ENCODE measurements at regions not wholly inside any gene's neighbourhood (a gene's known extent, or its start where the extent isn't known, plus 50 kb on each side); places are given as distances from the start of the nearest gene placed in this dataset.

DNA sequence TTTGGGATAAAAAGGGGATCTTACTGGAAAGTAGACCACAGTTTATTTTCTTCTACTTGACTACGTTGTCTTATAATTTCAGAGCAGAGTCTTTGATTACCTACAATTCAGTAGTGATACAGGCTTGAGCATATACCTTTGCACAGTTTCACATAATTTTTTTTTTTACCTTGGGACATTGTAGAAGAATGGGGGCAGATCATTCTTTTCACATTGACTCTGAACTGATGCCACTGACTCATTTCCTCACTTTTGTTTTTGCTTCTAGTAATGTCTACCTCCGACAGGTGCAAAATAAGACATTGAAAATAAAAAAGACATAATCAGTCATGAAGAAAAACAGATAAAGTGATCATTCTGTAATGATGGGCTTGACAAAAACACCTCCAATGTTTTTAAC is 688.3 kb upstream of the CHORDC1 start:
- no peak for DNase-seq

DNA sequence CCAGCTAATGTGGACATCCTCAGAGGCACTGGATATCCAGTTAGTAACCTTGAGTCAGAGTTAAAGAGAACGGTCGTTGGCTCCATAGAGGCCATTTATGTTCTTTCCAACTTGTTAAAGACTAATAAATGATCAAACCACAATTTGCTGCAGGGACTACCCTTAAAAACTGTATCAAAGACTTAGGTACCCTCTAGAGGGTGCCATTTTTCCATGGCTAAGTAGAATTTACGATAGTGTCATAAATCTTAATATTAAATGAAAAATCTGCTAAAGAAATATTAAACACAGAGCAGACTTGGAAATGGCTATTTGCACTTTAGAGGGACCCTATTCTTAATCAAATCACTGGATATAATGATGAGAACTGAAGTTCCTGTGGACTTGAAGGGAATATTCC is 685.2 kb upstream of the CHORDC1 start:
- no peak for DNase-seq

DNA sequence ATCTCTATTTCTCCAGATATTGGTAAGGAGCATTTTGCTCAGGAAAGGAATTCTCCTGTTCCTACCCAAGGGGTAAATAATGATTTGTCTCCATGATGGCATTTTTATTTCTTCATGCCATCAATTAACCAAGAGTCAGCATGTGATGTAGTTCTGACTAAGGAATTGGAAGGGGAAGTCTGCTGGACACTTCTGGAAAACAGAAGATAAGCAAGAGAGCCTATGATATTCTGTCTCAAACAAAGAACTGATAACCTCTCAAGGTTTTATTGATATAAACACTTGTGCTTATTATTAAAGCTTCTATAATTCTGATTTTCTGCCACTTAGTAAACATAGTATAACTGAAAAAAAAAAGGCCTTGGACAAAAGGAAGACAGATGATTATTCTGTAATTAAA is 673.0 kb upstream of the CHORDC1 start:
- no peak for DNase-seq

DNA sequence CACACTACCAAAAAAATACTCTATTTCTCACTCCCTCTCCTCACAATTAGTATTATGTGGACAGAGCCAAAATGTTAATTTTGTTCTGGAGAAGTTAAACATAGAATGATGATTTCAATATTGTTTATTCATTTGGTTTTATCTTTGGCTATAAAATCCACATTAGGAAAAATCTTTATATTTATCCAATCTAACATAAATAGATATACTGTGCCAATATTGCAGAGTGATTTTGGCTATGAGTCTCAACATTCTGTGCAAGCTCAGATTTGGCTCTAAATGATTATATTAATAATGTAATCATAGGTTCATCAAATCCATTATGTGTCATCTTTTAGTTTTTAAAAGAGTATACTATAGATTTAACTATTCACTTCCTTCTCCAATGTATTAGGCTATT is 667.5 kb upstream of the CHORDC1 start:
- DNase-seq: no peak

- no peak for DNase-seq
These were observed 661.3 kb upstream of the CHORDC1 start for GRCh38 chr11:90884181-90884580.

GRCh38 chr11:90874986-90875385 is 652.1 kb upstream of the CHORDC1 start:
- no peak for DNase-seq

DNA sequence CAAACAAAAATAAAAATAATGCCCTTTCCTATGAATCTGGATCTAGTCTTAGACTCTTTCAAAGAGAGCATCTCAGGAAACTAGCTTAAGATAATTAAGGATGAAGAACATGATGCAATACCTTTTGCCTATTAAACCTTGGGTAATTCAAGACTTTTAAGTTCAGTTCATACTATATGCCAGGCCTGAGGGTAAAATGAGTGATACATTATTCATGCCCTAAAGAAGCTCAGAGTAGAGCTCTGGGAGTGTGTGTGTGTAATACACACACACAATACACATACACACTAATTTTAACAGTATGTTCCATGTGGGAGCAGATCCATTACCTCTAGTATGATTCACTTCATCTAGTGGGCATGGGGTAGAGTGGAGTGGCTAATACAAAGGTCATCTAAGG is 651.4 kb upstream of the CHORDC1 start:
- no peak for DNase-seq

- no peak for DNase-seq
These were observed 644.6 kb upstream of the CHORDC1 start for GRCh38 chr11:90867416-90867815.

GRCh38 chr11:90856790-90857189 is 633.9 kb upstream of the CHORDC1 start:
- no peak for DNase-seq

GRCh38 chr11:90855531-90855930 is 632.7 kb upstream of the CHORDC1 start:
- no peak for DNase-seq

DNA sequence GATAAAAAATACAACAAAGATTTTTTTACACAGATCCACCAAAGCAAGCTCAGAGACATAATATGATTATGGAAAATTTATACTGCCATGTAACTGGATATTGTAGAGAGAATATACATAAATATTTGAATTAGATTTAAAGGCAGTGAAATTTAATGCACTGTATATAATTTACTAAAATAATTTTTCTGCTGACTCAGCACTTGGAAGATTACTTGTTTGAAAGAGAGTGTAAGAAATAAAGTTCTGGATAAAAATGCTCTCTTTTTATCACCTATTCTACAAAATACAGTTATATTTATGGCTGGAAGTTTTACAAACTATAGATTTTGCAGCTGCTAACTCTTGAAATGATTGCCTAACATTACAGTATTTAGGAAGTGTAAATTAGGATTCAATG is 628.3 kb upstream of the CHORDC1 start:
- DNase-seq: no peak

DNA sequence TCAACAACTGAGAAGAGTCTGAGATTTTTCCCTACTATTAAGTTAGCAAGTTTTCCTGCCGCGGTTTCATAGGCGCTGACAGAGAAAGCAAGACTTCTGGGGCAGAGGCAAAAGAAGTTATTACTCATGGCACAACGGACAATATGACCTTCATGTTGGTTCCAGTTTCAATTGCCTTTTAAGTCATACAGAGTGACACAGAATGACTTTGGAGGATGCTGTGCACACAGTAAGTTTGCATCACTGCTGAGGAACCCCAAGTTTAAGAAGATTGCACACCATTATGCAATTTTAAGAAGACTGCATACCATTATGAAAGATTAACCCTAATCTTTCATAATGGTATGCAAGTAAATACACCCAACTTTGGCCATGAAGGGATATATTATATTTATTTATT is 626.5 kb upstream of the CHORDC1 start:
- DNase-seq: no peak

DNA sequence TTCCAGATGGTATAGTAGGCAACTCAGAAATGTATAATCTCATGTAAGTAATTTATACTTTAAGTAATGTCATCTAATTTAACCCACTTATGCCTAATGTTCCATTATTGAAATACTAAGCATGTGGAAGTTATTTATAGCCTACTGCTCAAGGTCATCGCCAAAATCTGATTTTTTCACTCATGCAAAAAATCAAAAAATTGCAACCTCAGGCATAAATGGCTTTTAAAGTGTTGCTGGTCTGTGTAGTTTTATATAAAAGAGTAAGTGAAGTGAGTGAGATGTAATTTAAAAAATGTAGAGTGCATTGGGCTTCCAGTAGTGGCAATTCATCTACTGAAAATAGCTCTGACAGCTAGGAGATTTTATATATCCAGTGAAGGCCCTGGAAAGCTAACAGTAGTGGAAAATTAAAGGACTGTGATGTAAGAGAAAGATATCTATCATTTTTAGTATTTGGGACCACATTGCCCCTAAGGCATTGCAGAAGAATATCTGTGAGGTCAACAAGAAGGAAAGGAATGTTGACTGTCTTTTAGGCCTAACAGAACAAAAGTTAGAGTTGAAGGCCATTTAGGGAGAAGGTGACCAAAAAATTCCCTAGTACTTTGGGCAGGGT is 624.5 kb upstream of the CHORDC1 start:
- DNase-seq: no peak

DNA sequence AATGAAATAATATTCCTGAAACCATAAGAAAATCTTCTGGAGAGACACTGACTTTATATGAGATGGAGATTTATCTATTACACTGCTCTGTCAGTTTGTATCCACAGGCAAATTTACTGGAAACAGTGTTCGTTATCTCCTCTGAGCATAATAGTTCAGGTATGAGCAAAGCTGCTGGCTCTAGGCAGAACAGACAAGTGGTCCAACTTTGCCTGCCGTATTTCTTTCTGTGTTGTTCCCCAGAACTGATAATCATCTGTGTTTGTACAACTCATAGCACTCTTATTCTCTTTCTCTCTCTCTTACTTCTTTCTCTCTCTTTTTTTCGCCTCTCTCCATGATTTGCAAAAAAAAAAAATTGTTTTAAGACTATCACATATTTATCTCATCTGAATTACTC is 623.8 kb upstream of the CHORDC1 start:
- no peak for DNase-seq

GRCh38 chr11:90845799-90846198 is 623.0 kb upstream of the CHORDC1 start:
- DNase-seq: no peak

- DNase-seq: no peak
These were observed 622.3 kb upstream of the CHORDC1 start for GRCh38 chr11:90845126-90845525.

DNA sequence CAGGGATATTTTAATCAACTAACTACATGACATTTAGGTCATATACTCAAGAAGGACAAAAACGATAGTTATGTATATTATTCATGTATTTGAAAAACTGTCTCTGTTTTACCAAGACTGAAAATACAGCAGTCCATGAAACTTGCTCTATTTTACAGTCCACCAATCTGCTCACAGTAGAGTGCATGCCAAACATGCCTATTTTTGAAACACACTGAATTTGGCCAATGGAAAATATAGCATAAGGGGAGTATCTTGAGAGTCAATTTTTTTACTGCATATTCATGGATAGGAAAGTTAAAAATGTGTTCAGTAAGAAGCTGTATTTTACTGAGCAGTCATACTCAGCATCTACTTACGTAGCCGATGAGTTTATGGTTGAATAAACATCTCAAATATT is 621.2 kb upstream of the CHORDC1 start:
- no peak for DNase-seq

DNA sequence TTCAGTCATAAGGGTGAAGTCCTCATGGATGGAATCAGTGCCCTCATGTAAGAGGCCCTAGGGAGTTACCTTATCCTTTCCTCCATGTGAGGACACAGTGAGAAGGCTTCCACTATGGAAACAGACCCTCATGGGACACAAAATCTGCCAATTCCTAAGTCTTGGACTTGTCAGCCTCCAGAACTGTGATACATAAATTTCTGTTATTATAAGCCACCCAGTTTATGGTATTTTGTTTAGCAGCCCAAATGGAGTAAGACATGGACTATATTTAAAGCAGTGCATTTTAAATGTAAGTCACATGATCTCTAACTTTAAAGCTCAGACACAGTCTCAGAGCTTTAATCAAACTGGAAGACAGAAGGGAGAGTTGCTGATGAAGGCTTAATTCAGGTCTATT is 619.8 kb upstream of the CHORDC1 start:
- DNase-seq: no peak

- DNase-seq: no peak
These were observed 617.2 kb upstream of the CHORDC1 start for GRCh38 chr11:90840071-90840470.

- no peak for DNase-seq
These were observed 613.2 kb upstream of the CHORDC1 start for GRCh38 chr11:90836031-90836430.

GRCh38 chr11:90823446-90823845 is 600.6 kb upstream of the CHORDC1 start:
- no peak for DNase-seq

DNA sequence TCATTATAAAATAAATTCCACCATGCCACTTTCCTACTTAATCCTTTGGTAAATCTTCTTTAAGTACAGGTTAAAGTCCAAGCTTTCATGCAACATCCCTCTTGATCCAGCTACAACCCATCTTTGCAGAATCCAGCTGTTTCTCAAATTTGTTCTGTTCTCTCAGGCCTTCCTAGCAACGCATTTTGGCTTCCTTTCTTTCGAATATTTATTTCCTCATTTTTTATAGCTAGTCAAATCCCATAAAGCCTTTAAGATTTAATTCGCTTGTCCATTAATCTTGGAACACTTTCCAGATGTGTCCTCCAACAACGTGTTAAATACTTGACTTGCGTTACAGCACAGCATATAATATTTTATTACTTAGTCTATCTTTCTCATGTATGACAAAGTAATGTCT is 600.1 kb upstream of the CHORDC1 start:
- DNase-seq: no peak

DNA sequence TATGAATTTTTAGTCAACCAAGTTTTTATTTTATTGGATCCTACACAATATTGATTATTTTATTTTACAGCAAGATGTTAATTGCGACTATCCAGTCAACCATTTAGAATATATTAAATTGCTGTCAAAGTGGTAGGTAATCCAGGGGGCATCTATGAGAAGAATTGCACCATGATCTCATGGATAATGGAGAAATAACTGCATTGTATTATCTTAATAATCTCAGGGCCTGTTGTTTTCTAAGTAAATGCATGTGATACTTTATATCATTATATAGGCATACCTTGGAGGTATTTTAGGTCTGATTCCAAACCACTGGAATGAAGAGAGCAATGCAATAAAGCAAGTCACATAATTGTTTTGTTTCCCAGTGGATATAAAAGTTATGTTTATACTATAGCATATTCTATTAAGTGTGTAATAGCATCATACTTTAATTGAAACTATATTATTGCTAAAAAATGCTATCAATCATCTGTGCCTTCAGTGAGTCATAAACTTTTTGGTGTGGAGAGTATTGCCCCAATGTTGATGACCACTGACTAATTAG is 595.4 kb upstream of the CHORDC1 start:
- no peak for DNase-seq

DNA sequence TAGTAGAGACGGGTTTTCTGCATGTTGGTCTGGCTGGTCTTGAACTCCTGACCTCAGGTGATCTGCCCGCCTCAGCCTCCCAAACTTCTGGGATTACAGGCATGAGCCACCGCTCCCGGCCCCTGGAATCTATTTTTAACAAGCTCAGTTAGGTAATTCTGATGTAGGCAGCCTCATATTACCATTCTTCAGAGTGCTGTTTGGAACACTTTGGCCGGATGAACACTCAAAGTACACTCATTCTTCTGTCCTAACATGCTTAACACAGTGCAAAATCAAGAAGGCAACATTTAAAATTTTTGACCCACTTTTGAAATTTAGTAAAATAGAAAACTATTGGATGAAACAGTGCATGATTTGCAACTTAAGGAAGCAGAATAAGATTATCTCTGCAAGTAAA is 586.7 kb upstream of the CHORDC1 start:
- no peak for DNase-seq

DNA sequence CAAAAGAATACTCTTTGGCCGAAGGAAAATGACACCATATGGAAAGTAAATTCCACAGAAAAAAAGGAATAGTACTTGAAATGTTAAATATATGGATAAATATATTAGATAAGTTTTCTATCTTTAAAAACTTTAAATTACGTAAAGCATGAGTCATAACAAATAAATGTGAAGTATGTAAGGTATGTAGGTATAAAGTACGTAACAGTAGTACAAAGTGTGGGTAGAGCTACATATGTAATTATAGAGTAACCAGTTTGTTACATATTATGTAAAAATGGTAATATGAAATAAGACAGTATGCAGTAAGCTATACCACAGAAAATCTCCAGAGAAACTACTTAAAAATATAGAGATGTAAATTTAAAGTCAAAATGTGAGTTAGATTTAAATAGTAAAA is 582.3 kb upstream of the CHORDC1 start:
- DNase-seq: no peak

GRCh38 chr11:90803831-90804230 is 581.0 kb upstream of the CHORDC1 start:
- no peak for DNase-seq
